ENCODE measurements at regions not wholly inside any gene's neighbourhood (a gene's known extent, or its start where the extent isn't known, plus 50 kb on each side); places are given as distances from the start of the nearest gene placed in this dataset.

DNA sequence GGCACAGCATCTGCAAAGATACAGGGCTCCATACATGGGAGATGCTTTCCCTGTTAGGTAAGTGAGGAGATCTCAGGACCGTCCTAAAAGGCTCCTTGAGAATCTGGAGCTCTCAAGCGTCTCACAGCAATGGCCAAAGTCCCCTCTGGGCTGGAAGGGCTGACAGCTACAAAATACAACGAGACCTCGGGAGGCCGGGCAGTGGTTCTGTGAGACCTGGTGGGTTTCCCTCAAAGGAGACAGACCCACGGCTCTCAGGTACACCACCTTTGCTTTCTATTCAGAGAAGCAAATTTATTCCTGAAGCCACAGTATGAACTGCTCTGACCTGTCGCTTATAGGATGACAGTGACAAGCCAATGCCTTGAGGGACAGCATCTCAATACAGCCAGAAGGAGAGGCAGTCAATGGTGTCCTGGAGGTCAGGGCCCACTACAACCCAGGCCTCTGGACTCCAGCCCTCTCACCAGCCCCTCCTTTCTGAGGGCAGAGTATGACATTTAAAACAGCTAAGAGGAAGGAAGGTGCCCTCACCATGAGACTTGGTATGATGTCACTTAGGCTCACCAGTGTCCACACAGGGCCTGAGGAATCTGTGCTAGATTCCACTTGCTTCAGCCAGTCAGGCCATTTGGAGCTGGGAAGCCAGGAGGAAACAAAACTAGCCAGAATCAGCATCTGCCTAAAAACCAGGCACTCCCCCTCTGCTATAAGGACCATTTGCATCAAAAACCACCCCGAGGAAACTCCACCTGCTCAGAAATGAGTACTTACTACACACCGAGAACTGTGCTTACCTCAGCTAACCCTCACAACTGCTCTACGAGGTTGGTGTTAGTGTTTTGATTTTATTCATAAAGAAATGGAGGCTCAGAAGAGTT lies 86.5 kb upstream of the FSTL4 start (continued):
- TF ChIP-seq, protein P1, sequence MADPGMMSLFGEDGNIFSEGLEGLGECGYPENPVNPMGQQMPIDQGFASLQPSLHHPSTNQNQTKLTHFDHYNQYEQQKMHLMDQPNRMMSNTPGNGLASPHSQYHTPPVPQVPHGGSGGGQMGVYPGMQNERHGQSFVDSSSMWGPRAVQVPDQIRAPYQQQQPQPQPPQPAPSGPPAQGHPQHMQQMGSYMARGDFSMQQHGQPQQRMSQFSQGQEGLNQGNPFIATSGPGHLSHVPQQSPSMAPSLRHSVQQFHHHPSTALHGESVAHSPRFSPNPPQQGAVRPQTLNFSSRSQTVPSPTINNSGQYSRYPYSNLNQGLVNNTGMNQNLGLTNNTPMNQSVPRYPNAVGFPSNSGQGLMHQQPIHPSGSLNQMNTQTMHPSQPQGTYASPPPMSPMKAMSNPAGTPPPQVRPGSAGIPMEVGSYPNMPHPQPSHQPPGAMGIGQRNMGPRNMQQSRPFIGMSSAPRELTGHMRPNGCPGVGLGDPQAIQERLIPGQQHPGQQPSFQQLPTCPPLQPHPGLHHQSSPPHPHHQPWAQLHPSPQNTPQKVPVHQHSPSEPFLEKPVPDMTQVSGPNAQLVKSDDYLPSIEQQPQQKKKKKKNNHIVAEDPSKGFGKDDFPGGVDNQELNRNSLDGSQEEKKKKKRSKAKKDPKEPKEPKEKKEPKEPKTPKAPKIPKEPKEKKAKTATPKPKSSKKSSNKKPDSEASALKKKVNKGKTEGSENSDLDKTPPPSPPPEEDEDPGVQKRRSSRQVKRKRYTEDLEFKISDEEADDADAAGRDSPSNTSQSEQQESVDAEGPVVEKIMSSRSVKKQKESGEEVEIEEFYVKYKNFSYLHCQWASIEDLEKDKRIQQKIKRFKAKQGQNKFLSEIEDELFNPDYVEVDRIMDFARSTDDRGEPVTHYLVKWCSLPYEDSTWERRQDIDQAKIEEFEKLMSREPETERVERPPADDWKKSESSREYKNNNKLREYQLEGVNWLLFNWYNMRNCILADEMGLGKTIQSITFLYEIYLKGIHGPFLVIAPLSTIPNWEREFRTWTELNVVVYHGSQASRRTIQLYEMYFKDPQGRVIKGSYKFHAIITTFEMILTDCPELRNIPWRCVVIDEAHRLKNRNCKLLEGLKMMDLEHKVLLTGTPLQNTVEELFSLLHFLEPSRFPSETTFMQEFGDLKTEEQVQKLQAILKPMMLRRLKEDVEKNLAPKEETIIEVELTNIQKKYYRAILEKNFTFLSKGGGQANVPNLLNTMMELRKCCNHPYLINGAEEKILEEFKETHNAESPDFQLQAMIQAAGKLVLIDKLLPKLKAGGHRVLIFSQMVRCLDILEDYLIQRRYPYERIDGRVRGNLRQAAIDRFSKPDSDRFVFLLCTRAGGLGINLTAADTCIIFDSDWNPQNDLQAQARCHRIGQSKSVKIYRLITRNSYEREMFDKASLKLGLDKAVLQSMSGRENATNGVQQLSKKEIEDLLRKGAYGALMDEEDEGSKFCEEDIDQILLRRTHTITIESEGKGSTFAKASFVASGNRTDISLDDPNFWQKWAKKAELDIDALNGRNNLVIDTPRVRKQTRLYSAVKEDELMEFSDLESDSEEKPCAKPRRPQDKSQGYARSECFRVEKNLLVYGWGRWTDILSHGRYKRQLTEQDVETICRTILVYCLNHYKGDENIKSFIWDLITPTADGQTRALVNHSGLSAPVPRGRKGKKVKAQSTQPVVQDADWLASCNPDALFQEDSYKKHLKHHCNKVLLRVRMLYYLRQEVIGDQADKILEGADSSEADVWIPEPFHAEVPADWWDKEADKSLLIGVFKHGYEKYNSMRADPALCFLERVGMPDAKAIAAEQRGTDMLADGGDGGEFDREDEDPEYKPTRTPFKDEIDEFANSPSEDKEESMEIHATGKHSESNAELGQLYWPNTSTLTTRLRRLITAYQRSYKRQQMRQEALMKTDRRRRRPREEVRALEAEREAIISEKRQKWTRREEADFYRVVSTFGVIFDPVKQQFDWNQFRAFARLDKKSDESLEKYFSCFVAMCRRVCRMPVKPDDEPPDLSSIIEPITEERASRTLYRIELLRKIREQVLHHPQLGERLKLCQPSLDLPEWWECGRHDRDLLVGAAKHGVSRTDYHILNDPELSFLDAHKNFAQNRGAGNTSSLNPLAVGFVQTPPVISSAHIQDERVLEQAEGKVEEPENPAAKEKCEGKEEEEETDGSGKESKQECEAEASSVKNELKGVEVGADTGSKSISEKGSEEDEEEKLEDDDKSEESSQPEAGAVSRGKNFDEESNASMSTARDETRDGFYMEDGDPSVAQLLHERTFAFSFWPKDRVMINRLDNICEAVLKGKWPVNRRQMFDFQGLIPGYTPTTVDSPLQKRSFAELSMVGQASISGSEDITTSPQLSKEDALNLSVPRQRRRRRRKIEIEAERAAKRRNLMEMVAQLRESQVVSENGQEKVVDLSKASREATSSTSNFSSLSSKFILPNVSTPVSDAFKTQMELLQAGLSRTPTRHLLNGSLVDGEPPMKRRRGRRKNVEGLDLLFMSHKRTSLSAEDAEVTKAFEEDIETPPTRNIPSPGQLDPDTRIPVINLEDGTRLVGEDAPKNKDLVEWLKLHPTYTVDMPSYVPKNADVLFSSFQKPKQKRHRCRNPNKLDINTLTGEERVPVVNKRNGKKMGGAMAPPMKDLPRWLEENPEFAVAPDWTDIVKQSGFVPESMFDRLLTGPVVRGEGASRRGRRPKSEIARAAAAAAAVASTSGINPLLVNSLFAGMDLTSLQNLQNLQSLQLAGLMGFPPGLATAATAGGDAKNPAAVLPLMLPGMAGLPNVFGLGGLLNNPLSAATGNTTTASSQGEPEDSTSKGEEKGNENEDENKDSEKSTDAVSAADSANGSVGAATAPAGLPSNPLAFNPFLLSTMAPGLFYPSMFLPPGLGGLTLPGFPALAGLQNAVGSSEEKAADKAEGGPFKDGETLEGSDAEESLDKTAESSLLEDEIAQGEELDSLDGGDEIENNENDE (IDR thresholded peaks at IDR 0.05; ENCODE audit: insufficient replicate concordance, low read length), result no peak
